Islet precursor cell (in vitro differentiated cells): ENCODE measurements at regions not wholly inside any gene's neighbourhood (a gene's known extent, or its start where the extent isn't known, plus 50 kb on each side); places are given as distances from the start of the nearest gene placed in this dataset.
"Not testable (repeated sequence)": the region's sequence is repeated elsewhere in the genome, so short reads cannot be mapped to it uniquely, and the experiment has no call there.

ENCODE experiments used
- DNase-seq: peaks from one replicate; pipeline ENCODE4 v3.0.0-alpha.2; 2018

- no peak for DNase-seq
Measured at GRCh38 chr9:31490551-31491106, 893.8 kb upstream of the ACO1 start.

- no peak for DNase-seq
Measured at GRCh38 chr9:31492229-31492628, 892.2 kb upstream of the ACO1 start.

- DNase-seq = no peak
Measured at GRCh38 chr9:31500422-31500821, 884.0 kb upstream of the ACO1 start.

GRCh38 chr9:31519011-31519410, 865.4 kb upstream of the ACO1 start:
- peak; percentile 56 for DNase-seq

GRCh38 chr9:31519424-31519823, 865.0 kb upstream of the ACO1 start:
- no peak for DNase-seq

- DNase-seq = no peak
Measured at GRCh38 chr9:31519826-31520225, 864.6 kb upstream of the ACO1 start.

- DNase-seq = no peak
Measured at GRCh38 chr9:31520301-31521085, 864.0 kb upstream of the ACO1 start.

GRCh38 chr9:31535651-31536050, 848.8 kb upstream of the ACO1 start:
- no peak for DNase-seq

- no peak for DNase-seq
Measured at GRCh38 chr9:31536471-31536870, 848.0 kb upstream of the ACO1 start.

GRCh38 chr9:31541721-31542281, 842.6 kb upstream of the ACO1 start:
- DNase-seq = no peak

GRCh38 chr9:31542384-31543055, 841.9 kb upstream of the ACO1 start:
- no peak for DNase-seq

- DNase-seq = no peak
Measured at GRCh38 chr9:31554941-31555340, 829.5 kb upstream of the ACO1 start.

- no peak for DNase-seq
Measured at GRCh38 chr9:31556667-31557463, 827.6 kb upstream of the ACO1 start.

- not testable (repeated sequence) for DNase-seq
Measured at GRCh38 chr9:31572190-31572589, 812.3 kb upstream of the ACO1 start.

- DNase-seq = no peak
Measured at GRCh38 chr9:31573561-31573960, 810.9 kb upstream of the ACO1 start.

GRCh38 chr9:31574006-31574765, 810.3 kb upstream of the ACO1 start:
- peak; percentile 73 for DNase-seq

GRCh38 chr9:31582071-31582470, 802.4 kb upstream of the ACO1 start:
- DNase-seq = no peak

GRCh38 chr9:31582561-31582960, 801.9 kb upstream of the ACO1 start:
- no peak for DNase-seq

- DNase-seq = no peak
Measured at GRCh38 chr9:31585158-31585557, 799.3 kb upstream of the ACO1 start.

- no peak for DNase-seq
Measured at GRCh38 chr9:31587146-31587545, 797.3 kb upstream of the ACO1 start.

- DNase-seq = no peak
Measured at GRCh38 chr9:31588006-31588405, 796.4 kb upstream of the ACO1 start.

- no peak for DNase-seq
Measured at GRCh38 chr9:31588756-31589155, 795.7 kb upstream of the ACO1 start.
